NCI-H2107 (cell line): ENCODE measurements at regions not wholly inside any gene's neighbourhood (a gene's known extent, or its start where the extent isn't known, plus 50 kb on each side); places are given as distances from the start of the nearest gene placed in this dataset.
A peak's percentile ranks its signal among the peaks of the same experiment; 100 is the strongest.

Source experiments
- DNase-seq: peaks from one replicate; lab custom pipeline; 2025; lab: John Stamatoyannopoulos, UW

DNA sequence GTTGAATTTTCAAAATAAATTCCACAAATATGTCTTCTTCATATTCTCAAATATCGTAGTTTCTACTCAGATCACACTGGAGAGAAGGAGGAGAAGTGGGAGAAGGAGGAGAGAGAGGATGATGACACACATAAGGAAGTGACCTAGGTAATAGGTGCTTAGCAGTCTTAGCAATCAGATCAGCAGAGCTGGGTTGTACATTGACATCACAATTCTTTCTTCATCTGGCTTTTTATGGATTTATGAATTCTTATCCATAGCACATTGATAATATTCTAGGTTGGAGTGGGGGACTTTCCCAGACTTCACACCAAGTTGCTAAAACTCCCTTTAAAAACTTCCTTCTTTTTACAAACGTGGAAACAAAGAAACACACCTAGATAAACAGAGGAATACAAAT is 86.9 kb downstream of the FGF9 start:
- DNase-seq: no peak

DNA sequence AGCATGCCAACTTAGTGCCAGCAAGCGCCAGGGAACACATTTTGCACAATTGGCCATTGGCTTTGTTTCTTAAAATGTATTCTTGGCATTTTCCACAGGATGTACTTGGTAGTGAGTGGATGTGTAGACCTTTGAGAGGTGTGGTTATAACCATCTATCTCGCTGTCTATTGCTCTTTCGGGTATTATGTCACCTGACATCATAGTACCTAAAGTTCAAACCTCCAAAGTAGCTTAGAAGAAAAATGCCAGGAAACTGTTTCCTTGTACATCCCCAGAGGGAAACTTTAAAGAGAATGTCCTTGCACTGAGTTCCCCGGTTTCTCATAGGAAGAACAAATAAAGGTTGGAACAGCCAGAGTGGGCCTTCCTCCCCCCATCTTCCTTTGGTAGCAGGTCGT is 87.6 kb downstream of the FGF9 start:
- no peak for DNase-seq

DNA sequence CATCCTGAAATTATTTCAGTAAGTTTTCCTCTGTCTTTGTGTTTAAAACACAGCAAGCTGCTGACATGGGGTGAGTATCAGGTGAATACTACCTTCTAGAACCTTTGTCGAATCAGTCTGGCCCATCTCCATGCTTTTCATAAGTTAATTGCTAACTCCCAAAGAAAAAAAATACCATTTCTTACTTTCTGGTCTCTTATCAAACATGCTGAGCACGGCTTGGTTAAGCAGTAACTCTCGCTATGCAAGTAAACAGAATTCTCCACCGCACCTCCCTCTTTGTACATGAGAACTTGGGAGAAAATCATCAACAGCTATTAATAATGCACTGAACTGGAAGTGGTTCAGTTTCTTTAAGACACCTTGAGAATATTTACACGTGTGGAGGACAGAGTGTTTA is 88.6 kb downstream of the FGF9 start:
- DNase-seq: no peak

DNA sequence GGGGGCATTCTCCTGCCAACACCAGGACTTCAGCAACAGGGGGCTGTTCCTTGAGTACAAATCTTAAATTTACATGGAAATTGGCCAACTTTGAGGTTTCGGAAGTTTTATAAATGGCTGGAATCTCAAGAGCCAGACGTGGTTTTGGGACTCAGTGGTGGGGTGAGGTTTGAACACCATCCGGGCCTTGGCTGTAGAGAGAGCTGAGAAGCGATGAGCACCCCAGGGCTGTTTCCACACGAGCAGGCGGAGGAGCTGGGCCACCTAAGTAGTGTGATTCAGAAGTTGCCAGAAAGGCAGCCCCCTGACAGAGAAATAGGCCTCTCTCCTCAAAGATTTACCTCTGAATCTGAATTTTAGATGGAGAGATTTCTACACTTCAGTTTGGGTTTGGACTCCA is 89.0 kb downstream of the FGF9 start:
- no peak for DNase-seq

DNA sequence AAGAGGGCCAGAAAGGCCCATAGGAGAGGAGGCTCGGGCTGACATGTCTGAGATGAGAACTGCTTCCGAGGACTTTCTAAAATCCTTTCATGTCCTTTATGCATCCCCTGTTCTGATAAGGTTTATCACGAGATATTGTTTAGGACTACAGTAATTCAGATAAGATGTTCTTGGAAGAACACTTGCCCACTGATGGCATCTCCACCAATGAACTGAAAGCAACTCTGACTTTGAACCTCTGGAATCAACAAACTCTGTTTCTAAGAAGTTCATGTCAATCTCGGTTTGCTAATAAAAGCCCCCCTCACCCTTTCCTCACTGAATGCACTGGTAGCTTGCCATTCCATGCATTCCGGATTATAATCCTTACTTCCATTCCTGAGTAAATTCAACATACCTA is 90.9 kb downstream of the FGF9 start:
- no peak for DNase-seq

DNA sequence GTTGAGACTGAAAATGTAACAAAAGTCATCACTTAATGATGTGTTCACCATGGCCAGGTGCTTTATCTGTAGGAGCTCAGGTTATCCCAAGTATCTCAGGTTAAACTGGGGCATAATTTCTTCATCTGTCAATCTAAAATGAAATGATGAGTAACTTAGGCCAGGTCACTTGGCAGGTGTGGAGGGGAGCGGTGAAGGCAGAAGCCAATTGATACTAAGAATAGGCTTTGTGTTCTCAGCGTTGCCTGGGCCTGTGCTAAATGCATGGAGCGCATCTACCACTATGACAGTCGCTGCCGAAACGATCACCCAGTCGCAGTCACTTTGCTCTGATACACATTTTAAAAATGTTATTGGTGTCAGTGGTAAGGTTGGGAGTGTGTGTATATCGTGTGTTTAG is 91.6 kb downstream of the FGF9 start:
- DNase-seq: no peak

DNA sequence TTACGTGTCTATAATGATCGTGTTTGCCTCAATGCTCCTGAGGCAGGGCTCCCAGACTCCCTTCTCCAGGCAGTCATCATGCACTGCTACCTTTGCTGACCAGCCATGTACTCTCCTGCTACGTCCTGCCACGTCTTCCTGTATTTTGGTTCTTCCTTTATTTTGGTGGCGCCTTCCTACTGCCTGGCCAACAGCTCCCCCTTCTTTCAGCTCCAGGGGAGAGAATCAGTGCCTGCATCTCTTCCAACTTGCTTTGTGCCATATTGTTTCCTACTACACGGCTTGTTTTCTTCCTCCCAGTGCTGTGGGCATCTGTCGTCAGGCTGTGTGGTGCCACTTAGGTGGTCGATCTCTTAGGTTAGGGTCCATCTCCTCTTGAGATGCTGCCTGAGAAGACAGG is 96.2 kb downstream of the FGF9 start:
- no peak for DNase-seq

DNA sequence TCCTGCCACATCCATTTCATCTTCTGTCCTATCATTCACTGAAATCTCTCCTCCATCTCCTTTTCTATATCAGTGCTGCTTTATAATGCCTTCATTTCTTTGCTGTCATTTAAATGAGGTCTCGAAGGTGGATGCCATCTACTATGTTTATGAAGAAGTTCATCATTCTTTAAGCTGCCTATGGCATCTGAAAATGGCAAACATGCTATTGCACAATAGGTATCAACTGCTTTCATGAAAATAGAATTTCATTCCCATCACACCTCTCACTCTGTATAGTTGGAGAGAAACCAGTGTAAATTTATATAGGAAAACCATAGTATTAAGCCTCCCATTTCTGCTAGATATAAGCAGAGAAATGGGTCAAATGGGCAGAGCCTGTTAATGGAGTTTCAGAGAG is 100.2 kb downstream of the FGF9 start:
- DNase-seq: no peak

DNA sequence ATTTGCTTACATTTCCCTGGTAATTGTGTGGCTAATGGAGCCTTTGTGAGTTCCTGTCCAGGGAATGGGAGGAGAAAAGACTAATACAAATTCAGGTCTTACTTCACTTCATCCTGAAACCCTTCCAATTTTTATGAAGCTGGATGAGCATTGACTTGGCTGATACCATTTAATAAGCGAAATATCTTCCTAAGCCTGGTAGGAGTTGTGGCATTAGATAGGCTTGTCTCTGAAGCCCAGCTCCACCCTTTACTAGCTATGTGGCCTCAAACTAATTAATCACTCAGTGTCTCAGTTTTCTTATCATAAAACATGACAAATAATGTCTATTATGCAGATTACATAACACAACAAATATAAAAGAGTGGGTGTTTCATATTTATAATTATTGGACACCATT is 106.3 kb downstream of the FGF9 start:
- no peak for DNase-seq

DNA sequence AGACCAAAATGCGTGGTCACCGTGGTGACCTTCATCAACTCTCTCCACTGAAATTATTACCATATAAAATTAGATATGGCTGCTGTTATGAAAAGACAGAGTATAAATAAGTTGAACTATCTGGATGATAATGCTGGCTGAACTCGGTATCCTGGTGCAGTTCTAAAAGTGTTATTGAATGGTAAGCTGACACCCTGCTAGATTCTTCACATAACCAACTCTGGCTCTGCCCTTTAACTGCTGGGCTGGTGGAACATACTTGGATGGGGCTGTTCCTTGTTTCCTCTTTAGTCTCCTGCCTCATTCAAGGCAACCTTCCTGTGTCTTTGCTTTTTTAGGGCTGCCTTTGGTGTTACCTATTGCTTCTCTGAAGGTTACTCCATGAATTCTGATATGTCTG is 106.9 kb downstream of the FGF9 start:
- no peak for DNase-seq

DNA sequence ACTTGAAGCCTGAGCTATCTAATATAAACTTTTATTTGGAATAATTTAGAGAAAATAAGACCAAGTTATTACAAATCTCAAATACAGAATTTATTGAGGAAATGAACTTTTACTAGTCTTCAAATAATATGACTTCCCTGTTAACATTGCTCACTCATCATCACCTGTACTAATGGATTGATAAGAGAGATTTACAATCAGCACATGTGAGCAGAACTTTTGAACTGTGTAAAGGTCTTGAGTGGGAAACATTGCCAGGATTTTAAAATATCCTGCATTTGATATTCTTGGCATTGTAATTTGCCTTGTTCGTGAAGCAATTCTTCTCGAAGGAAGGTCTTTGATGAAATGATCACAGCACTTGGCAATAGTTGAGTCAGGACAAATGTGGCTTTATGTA is 111.9 kb downstream of the FGF9 start:
- no peak for DNase-seq

DNA sequence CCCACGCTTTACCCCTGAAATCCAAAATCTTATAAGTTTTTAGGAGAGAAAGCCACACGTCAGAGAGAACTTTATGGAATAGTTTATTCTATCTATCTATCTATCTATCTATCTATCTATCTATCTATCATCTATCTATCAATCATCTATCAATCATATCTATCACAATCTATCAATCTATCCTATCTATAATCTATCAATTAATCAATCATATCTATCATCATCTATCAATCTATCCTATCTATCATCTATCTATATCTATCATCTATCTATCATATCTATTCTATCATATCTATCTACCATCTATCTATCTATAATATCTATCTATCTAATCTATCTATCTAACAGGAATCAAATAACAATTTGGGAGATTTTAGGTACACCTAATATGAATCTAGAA is 115.1 kb downstream of the FGF9 start:
- DNase-seq: no peak

DNA sequence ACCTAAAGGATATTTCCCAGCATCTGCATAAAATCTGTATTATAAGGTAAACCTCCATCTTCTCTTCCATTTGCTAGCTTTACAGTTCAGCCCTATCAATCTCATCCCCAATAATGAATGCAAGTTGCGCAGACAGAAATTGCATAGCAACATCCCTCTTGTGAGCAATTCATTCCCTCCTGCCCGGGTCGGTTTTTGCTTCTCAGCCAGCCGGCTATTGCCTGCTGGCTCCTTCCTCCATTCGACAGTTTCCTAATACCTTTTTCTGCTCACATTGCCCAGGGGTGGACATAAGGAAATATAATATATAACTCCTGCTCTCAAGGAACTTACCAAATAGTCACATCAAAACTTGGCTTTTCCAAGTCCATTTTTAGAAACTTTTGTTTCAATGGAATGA is 125.2 kb downstream of the FGF9 start:
- DNase-seq: no peak

DNA sequence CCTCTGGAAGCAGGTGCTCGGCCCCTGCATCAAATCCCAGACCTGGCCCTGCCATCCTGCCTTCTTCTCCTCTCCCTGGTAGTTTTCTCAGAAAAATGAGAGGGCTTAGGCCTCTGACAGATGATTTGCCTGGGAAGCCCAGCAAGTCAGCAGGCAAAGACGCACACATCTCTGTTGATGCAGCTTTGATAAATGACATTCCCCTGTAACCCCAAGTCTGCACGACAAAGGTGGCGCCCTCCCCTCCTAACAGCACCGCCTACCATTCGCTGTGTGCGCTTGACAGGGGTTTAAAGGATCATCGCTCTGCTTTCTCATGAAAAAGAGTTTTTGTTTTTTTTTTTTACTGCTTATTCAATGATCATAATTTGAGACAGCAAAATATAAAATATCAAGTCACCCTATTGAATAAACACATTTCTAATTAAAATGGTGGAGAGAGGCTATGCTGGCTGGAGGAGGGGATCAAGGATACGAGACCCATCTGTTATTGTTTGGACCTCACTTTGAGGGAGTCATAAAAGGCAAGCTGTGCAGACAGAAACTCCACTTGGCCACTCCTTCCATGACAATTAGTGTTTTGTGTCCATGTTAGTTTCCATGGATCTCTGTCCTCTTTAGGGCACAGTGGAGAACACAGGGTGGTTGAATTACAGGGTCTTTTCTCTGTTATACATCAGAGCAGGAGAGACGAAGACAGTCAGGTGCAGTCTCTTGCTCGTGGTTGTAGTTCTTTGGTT is 126.1 kb downstream of the FGF9 start:
- no peak for DNase-seq

DNA sequence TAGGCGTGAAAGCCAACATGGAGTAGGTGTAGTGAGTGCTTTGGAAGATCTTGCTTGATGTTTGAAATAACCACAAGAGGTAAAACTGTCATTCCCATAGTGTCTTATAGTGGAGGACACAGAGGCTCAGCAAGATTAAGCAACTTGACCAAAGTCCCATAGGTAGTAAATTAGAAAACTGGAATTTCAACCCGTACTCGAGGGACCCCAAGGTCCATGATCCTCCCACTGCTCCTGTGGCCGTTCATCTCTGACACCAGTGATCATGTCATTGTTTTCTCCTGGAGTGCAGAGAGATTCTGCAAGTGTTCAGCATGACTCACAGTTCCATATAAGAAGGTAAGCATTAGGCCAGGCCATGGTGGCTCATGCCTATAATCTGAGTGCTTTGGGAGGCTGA is 126.9 kb downstream of the FGF9 start:
- no peak for DNase-seq

DNA sequence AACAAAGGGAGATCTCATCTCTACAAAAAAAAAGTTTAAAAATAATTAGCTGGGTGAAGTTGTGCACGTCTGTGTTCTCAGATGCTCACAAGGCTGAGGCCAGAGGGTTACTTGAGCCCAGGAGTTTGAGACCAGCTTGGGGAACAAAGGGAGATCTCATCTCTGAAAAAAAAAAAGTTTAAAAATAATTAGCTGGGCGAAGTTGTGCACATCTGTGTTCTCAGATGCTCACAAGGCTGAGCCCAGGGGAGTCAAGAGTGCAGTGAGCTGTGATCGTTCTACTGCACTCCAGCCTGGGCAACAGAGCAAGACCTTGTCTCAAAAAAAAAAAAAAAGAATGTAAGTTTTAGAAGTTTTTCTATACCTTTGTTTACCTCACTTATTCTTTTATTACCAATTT is 127.3 kb downstream of the FGF9 start:
- no peak for DNase-seq

DNA sequence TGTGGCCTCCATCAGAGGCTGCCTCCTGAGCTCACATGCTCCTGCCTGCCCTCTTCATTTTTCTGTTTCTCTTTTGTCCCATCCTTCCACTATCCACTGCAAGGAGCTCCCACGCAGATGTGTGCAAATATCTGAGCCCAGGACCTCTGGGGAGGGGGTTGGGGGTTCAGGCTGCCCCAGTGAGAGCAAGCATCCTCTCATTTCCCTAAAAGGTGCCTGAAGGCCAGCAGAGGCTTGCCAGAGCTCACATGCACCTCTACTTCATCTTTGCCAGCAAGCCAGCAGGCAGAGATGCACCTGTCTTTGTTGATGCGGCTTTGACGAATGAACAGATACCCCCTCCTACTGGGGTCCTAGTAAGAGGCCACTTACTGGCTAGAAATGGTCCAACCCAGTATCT is 128.8 kb downstream of the FGF9 start:
- no peak for DNase-seq

DNA sequence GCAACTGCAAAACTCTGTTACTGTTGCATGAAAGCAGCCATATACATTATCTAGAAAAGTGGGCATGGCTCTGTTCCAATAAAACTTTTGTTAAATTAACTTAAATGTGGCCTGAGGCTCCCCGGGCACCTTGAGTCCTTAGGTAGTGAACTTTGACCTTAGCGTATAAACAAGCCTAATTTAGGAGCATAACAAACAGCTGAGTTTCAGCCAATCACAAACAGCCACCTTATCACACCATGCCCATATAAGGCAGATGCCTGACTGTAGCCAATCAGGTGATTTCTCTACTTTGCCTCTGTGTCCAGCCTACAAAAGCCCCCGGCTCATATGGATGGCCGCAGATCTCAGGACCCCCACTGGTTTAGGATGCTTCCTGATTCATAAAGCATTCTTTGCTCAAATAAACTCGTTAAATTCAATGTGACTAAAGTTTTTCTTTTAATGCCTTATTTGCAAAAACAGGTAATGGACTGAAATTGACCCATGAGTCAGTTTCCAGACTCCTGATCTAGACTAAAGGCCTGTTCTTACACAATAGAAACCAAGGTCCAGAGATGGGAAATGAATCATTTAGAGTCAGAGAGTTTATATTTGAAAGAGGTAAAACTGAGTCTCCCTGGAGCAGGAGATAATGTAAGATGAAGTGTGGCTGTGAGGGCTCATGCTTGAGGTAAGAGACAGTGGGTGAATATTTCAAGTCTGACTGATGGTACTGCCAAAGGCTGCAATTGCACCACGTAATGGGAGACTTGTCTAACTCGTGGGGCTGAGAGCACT is 130.2 kb downstream of the FGF9 start:
- no peak for DNase-seq

DNA sequence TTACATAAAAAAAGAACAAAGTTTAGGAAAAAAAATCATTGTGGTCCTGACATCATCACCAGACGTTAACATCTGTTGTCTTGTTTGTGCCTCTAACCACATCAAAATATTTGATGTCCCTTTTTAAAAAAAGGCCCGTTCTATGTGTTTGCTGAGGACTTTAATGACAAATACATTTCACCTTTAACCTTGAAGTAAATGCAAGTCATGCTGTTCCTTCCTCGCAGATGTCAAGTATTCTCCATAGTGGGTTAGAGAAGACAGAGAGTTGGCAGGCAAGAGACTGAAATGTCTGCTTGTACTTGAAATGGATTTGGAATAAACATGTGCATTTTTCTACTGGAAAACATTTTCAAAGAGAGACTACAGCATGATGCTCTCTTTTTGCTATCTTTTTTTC is 134.9 kb downstream of the FGF9 start:
- DNase-seq: no peak

DNA sequence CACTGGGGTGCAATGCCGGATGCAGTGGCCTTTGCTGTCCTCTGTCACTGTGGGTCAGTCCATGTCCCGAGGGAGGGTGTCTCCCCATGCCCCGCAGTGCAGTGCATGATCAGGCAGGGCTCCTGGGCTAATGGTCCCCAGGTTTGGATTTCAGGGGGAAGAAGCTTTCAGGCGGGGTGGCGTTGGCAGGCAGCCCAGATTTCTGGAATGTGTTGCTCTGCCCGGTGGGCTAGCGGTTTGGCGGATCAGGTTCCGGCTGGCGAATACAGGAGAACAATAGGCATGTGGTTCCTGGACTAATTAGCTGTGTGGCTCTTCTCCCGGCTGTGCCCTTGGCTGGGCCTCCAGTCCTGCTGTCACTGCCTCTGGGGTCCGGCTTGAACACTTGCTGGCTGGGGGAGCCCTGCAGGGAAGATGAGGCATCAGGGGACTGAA is 141.3 kb downstream of the FGF9 start:
- DNase-seq: peak; percentile 37

DNA sequence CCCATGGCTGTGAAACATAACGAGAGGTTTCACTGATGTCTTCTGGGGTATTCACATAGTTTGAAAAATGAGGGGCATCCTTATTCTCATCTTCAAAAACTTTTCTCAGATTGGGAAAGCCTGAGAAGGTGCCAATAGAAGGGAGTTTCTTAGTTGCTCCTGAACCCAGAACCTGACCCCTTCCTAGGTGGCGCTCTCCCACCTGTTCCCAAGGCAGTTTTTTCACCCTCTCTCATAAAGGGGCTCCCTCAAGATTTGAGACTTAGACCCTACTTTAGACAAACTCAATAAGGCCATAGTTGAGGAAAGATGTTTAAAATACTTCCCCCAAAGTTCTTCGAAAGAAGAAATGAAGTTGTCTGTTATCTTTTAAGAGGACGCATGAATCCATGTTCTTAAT is 142.2 kb downstream of the FGF9 start:
- no peak for DNase-seq

DNA sequence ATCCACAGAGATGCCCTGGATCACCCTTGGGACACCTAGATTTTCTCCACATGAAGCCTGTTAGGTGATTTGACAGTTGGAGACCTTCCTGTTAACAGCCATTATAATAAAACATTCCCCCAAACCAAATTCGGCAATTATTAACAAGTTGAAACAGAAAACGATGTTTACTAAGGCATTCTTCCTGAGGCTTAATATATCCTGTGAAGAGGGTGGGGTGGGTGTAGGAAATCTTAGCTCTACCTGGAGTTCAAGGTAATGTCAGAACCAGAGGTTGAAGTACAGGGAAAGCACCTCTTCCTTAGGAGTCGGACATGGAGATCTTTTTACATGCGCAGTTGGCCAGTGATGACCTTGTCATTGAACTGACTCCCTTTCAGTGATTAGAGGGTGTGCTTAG is 143.0 kb downstream of the FGF9 start:
- DNase-seq: no peak

DNA sequence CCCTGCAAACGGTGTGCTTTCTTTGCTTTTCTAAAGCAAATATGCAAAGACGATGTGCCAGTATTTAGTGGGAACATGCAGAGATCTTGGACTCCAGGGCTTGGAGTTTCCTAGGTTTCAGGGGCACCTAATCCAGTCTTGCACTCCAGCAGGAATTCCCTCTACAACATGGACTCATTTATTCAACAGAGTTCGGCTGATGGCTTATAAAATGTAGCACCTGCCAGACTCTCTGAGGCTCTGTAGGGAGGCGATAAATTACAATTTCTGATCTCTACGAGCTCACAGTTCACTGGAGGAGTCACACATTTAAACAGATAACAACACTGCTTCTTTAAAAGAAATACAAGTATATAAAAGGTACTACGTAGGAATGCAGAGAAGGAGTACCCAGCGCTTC is 143.7 kb downstream of the FGF9 start:
- no peak for DNase-seq

DNA sequence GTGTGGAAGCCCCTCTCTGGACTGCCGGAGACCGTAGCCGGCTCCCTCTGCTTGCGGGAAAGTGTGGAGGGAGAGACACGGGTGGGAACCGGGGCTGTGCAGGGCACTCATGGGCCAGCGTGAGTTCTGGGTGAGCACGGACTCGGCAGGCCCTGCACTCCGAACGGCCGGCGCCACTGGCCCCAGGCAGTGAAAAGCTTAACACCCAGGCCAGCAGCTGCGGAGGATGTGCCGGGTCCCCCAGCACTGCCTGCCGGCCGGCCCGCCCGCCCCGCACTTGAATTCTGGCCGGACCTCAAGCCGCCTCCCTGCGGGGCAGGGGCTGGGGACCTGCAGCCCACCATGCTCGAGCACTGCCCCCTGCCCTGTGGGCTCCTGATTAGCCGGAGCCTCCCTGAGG is 147.0 kb downstream of the FGF9 start:
- DNase-seq: no peak
